ENCODE measurements at regions not wholly inside any gene's neighbourhood (a gene's known extent, or its start where the extent isn't known, plus 50 kb on each side); places are given as distances from the start of the nearest gene placed in this dataset.
"Not testable (repeated sequence)": the region's sequence is repeated elsewhere in the genome, so short reads cannot be mapped to it uniquely, and the experiment has no call there.

GRCh38 chrX:122196343-122196742 is 987.7 kb upstream of the GRIA3 start:
- no peak for DNase-seq

GRCh38 chrX:122203399-122203798 is 980.7 kb upstream of the GRIA3 start:
- no peak for DNase-seq

- no peak for DNase-seq
Measured at GRCh38 chrX:122218666-122219065, 965.4 kb upstream of the GRIA3 start.

GRCh38 chrX:122219226-122219625 is 964.9 kb upstream of the GRIA3 start:
- DNase-seq, result no peak

GRCh38 chrX:122219735-122220134 is 964.3 kb upstream of the GRIA3 start:
- DNase-seq, result no peak

GRCh38 chrX:122220644-122221373 is 963.3 kb upstream of the GRIA3 start:
- DNase-seq, result no peak

GRCh38 chrX:122221810-122222209 is 962.3 kb upstream of the GRIA3 start:
- not testable (repeated sequence) for DNase-seq

- DNase-seq, result not testable (repeated sequence)
Measured at GRCh38 chrX:122224137-122224536, 959.9 kb upstream of the GRIA3 start.

GRCh38 chrX:122238801-122239200 is 945.3 kb upstream of the GRIA3 start:
- DNase-seq, result no peak

- DNase-seq, result no peak
Measured at GRCh38 chrX:122241959-122242358, 942.1 kb upstream of the GRIA3 start.

- DNase-seq, result no peak
Measured at GRCh38 chrX:122244080-122244479, 940.0 kb upstream of the GRIA3 start.

- DNase-seq, result no peak
Measured at GRCh38 chrX:122245175-122245574, 938.9 kb upstream of the GRIA3 start.

- DNase-seq, result no peak
Measured at GRCh38 chrX:122245943-122246342, 938.1 kb upstream of the GRIA3 start.

GRCh38 chrX:122246937-122247336 is 937.1 kb upstream of the GRIA3 start:
- DNase-seq, result no peak

GRCh38 chrX:122248681-122249080 is 935.4 kb upstream of the GRIA3 start:
- DNase-seq, result no peak

GRCh38 chrX:122252454-122252853 is 931.6 kb upstream of the GRIA3 start:
- no peak for DNase-seq

GRCh38 chrX:122268353-122268752 is 915.7 kb upstream of the GRIA3 start:
- DNase-seq, result no peak

GRCh38 chrX:122269243-122269781 is 914.8 kb upstream of the GRIA3 start:
- no peak for DNase-seq

- DNase-seq, result no peak
Measured at GRCh38 chrX:122270809-122271494, 913.1 kb upstream of the GRIA3 start.

- no peak for DNase-seq
Measured at GRCh38 chrX:122272011-122272410, 912.1 kb upstream of the GRIA3 start.

- no peak for DNase-seq
Measured at GRCh38 chrX:122279746-122280145, 904.3 kb upstream of the GRIA3 start.

- not testable (repeated sequence) for DNase-seq
Measured at GRCh38 chrX:122299822-122300221, 884.3 kb upstream of the GRIA3 start.

GRCh38 chrX:122301491-122301890 is 882.6 kb upstream of the GRIA3 start:
- DNase-seq, result no peak

Data from renal pelvis (tissue), 1 donor.